Neural cell (in vitro differentiated cells): ENCODE measurements at regions not wholly inside any gene's neighbourhood (a gene's known extent, or its start where the extent isn't known, plus 50 kb on each side); places are given as distances from the start of the nearest gene placed in this dataset.

Experiments used
- POLR2AphosphoS5 ChIP-seq: IDR thresholded peaks from 2 replicates; pipeline ENCODE4 v1.6.1; 2012
- TF ChIP-seq, protein P1 (sequence below): IDR thresholded peaks from 2 replicates; pipeline ENCODE4 v1.6.1; 2012; ENCODE audit warnings: borderline replicate concordance
- TF ChIP-seq, protein P2 (sequence below): fragments of 450-650 bp; IDR thresholded peaks from 2 replicates; pipeline ENCODE4 v1.5.1; 2014; ENCODE audit warnings: antibody characterized with exemption, mild to moderate bottlenecking, moderate library complexity; ENCODE audit not compliant: poor library complexity, severe bottlenecking

DNA sequence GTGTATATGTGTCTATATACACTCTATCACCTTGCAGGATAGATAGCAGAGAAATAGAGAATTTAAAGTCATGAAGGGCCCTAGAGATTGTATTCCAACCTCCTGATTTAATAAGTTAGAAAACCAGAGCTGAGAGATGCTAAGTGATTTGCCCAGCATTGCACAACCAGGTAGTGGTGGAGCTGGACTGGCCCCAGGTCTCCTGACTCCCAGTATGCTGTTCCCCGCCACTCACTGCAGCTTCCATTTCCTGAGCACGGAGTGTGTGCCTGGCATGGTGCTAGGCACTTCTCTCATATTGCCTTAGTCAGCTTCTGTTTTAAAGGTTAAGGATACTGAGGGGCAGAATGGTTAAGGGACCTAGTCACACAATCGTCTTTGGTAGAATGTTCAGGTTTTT is 129.4 kb upstream of the KLHL25 start:
- no peak for TF ChIP-seq POLR2AphosphoS5
- TF ChIP-seq, protein P1, sequence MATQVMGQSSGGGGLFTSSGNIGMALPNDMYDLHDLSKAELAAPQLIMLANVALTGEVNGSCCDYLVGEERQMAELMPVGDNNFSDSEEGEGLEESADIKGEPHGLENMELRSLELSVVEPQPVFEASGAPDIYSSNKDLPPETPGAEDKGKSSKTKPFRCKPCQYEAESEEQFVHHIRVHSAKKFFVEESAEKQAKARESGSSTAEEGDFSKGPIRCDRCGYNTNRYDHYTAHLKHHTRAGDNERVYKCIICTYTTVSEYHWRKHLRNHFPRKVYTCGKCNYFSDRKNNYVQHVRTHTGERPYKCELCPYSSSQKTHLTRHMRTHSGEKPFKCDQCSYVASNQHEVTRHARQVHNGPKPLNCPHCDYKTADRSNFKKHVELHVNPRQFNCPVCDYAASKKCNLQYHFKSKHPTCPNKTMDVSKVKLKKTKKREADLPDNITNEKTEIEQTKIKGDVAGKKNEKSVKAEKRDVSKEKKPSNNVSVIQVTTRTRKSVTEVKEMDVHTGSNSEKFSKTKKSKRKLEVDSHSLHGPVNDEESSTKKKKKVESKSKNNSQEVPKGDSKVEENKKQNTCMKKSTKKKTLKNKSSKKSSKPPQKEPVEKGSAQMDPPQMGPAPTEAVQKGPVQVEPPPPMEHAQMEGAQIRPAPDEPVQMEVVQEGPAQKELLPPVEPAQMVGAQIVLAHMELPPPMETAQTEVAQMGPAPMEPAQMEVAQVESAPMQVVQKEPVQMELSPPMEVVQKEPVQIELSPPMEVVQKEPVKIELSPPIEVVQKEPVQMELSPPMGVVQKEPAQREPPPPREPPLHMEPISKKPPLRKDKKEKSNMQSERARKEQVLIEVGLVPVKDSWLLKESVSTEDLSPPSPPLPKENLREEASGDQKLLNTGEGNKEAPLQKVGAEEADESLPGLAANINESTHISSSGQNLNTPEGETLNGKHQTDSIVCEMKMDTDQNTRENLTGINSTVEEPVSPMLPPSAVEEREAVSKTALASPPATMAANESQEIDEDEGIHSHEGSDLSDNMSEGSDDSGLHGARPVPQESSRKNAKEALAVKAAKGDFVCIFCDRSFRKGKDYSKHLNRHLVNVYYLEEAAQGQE, result no peak
- TF ChIP-seq, protein P2, sequence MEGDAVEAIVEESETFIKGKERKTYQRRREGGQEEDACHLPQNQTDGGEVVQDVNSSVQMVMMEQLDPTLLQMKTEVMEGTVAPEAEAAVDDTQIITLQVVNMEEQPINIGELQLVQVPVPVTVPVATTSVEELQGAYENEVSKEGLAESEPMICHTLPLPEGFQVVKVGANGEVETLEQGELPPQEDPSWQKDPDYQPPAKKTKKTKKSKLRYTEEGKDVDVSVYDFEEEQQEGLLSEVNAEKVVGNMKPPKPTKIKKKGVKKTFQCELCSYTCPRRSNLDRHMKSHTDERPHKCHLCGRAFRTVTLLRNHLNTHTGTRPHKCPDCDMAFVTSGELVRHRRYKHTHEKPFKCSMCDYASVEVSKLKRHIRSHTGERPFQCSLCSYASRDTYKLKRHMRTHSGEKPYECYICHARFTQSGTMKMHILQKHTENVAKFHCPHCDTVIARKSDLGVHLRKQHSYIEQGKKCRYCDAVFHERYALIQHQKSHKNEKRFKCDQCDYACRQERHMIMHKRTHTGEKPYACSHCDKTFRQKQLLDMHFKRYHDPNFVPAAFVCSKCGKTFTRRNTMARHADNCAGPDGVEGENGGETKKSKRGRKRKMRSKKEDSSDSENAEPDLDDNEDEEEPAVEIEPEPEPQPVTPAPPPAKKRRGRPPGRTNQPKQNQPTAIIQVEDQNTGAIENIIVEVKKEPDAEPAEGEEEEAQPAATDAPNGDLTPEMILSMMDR, result no peak
